ENCODE measurements at regions not wholly inside any gene's neighbourhood (a gene's known extent, or its start where the extent isn't known, plus 50 kb on each side); places are given as distances from the start of the nearest gene placed in this dataset.
A peak's percentile ranks its signal among the peaks of the same experiment; 100 is the strongest.

DNA sequence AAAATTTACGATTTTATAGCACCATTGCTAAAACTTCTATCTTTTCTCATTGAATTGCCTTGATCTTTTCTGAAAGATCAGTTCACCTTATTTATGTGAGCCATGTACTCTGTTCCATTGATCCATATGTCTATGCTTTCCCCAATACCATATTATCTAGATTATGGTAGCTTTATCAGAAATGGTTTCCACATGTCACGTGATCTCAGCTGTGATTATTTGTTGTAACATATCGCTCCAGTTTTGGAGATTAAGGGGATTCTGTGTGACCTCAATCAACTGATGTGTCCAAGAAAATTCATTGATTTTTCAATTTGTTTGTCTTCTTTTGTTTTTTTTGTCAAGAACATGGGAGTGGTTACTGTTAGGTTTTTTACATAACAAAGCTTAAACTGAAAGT, 1114.5 kb upstream of the ATXN8OS start:
- no peaks in the 10 kb centered on the region for H3K36me3 ChIP-seq
- DNase-seq (no peak), ATAC-seq (no peak)
- intact Hi-C loops (cut with DNase I) = no loop called here
- no peaks in the 10 kb centered on the region for H3K9me3 ChIP-seq
- no peaks in the 10 kb centered on the region for H3K27me3 ChIP-seq (ENCODE audit: low read depth)
- no peak for TF ChIP-seq CTCF (IDR thresholded peaks at IDR 0.05)
- H3K4me3 ChIP-seq = no peak overlapping the region
- H3K4me1 ChIP-seq = no peaks in the 10 kb centered on the region
- no peak overlapping the region for H3K27ac ChIP-seq

GRCh38 chr13:68988176-68988575, 1119.5 kb upstream of the ATXN8OS start:
- intact Hi-C loops (cut with DNase I) = no loop called here
- Histone ChIP-seq H3K27me3 (ENCODE audit: low read depth) (no peaks in the 10 kb centered on the region), H3K4me3 (no peak overlapping the region), H3K9me3 (peaks cover 4% of the 10 kb centered on the region), H3K27ac (no peak overlapping the region), H3K4me1 (no peaks in the 10 kb centered on the region), H3K36me3 (no peaks in the 10 kb centered on the region)
- TF ChIP-seq CTCF (IDR thresholded peaks at IDR 0.05) = no peak
- ATAC-seq (no peak), DNase-seq (no peak)

DNA sequence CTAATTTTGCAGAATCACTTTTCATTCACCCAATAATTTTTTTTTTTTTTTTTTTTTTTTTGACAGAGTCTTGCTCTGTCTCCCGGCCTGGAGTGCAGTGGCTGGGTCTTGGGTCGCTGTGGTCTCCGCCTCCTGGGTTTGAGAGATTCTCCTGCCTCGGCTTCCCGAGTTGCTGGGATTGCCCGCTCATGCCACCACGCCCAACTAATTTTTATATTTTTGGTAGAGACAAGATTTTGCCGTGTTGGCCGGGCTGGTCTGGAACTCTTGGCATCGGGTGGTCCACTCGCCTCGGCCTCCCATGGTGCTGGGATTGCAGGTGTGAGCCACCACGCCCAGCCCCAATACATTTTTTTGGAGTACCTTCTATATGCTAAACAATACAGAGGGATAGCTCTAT, 1120.0 kb upstream of the ATXN8OS start:
- Histone ChIP-seq H3K9me3 (peaks cover 4% of the 10 kb centered on the region), H3K27ac (no peak overlapping the region), H3K4me3 (no peak overlapping the region), H3K36me3 (no peaks in the 10 kb centered on the region), H3K4me1 (no peaks in the 10 kb centered on the region), H3K27me3 (ENCODE audit: low read depth) (no peaks in the 10 kb centered on the region)
- DNase-seq = no peak
- intact Hi-C loops (cut with DNase I) = no loop called here
- TF ChIP-seq CTCF (IDR thresholded peaks at IDR 0.05) = no peak
- ATAC-seq = no peak

DNA sequence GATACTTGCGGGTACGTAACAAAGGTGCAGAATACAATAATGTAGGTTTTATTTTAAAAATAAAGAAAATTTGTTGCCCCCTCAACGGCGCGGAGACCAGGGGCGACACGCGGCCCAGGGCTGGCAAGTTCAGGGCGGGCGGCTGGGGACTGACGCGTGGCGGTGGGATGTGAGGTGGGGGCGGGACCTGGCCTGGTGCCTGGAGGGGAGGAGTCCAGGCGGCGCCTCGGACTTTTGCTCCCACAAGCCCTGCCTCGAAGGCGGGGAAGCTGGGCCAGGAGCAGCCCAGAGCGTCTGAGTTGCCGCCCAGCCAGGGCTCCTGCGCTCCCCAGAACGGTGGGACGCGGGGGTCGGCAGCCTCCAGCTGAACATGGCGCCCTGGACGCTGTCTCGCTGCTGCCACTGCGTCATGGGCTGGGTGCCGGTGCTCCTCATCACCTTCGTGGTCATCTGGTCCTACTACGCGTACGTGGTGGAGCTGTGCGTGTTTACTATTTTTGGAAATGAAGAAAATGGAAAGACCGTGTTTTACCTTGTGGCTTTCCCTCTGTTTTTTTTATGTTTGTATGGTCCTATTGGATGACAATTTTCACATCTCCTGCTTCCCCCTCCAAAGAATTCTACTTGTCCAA, 1122.8 kb upstream of the ATXN8OS start:
- intact Hi-C loops (cut with DNase I) = no loop called here
- no peak for TF ChIP-seq CTCF (IDR thresholded peaks at IDR 0.05)
- H3K36me3 ChIP-seq = no peaks in the 10 kb centered on the region
- no peaks in the 10 kb centered on the region for H3K4me1 ChIP-seq
- no peaks in the 10 kb centered on the region for H3K27me3 ChIP-seq (ENCODE audit: low read depth)
- ATAC-seq (peak in 1 of 2 donors; percentile 53), DNase-seq (no peak)
- peaks cover 4% of the 10 kb centered on the region for H3K9me3 ChIP-seq
- no peak overlapping the region for H3K27ac ChIP-seq
- no peak overlapping the region for H3K4me3 ChIP-seq

GRCh38 chr13:68982961-68983619, 1124.5 kb upstream of the ATXN8OS start:
- no peak overlapping the region for H3K4me3 ChIP-seq
- intact Hi-C loops (cut with DNase I) = no loop called here
- H3K36me3 ChIP-seq = no peaks in the 10 kb centered on the region
- no peak for DNase-seq
- no peak for TF ChIP-seq CTCF (IDR thresholded peaks at IDR 0.05)
- no peaks in the 10 kb centered on the region for H3K27me3 ChIP-seq (ENCODE audit: low read depth)
- no peak overlapping the region for H3K27ac ChIP-seq
- no peaks in the 10 kb centered on the region for H3K4me1 ChIP-seq
- peaks cover 4% of the 10 kb centered on the region for H3K9me3 ChIP-seq
- ATAC-seq = no peak

Measured in lower lobe of right lung (tissue), 2 donors.